WERI-Rb-1 (cell line): ENCODE measurements at regions not wholly inside any gene's neighbourhood (a gene's known extent, or its start where the extent isn't known, plus 50 kb on each side); places are given as distances from the start of the nearest gene placed in this dataset.

Experiments used
- DNase-seq: peaks from one replicate; pipeline ENCODE4 v3.0.0-alpha.2; 2020
- H3K27ac ChIP-seq: fragments of 250-450 bp; sonication (Bioruptor Pico); 2 replicates; pipeline ENCODE4 v1.5.1; 2020; ENCODE audit warnings: mild to moderate bottlenecking, moderate library complexity
- H3K27me3 ChIP-seq: fragments of 250-450 bp; sonication (Bioruptor Pico); 2 replicates; pipeline ENCODE4 v1.5.1; 2021; ENCODE audit warnings: mild to moderate bottlenecking, low read depth, moderate library complexity; ENCODE audit not compliant: insufficient read depth, severe bottlenecking
- H3K36me3 ChIP-seq: fragments of 250-450 bp; sonication (Bioruptor Pico); 2 replicates; pipeline ENCODE4 v1.5.1; 2020; ENCODE audit warnings: mild to moderate bottlenecking, moderate library complexity
- H3K4me3 ChIP-seq: 2 replicates; pipeline ENCODE4 v1.5.1; 2011; ENCODE audit warnings: low read depth, mild to moderate bottlenecking, control low read depth, low read length
- H3K9me3 ChIP-seq: fragments of 250-450 bp; sonication (Bioruptor Pico); 2 replicates; pipeline ENCODE4 v1.5.1; 2021; ENCODE audit warnings: mild to moderate bottlenecking, moderate library complexity; ENCODE audit not compliant: severe bottlenecking
- TF ChIP-seq, protein P1 (sequence below): IDR thresholded peaks from 2 replicates; pipeline ENCODE4 v1.5.1; 2011; ENCODE audit warnings: low read depth, mild to moderate bottlenecking, control low read depth, inconsistent platforms, low read length

DNA sequence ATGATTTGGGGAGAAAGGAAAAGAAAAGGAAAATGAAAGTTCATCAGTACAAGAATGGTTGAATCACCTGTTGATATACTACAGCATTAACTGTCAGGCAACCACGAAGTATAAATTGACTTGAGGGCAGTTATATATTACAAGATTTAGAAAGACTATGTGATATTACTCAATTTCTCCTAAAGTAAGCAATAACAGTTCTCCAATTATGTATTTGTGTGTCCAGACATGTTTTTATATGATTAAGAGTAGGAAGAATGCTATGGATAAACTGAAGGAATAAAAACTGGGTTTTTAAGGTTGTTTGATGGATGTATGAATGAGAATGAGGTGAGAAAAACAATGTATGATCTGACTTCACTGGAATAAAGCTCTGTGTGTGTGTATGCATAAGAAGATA, 2234.4 kb downstream of the ARAP2 start:
- H3K36me3 ChIP-seq, result no peaks in the 10 kb centered on the region
- H3K9me3 ChIP-seq, result no peaks in the 10 kb centered on the region
- no peaks in the 10 kb centered on the region for H3K27me3 ChIP-seq
- DNase-seq, result no peak
- H3K27ac ChIP-seq, result no peak overlapping the region
- TF ChIP-seq, protein P1, sequence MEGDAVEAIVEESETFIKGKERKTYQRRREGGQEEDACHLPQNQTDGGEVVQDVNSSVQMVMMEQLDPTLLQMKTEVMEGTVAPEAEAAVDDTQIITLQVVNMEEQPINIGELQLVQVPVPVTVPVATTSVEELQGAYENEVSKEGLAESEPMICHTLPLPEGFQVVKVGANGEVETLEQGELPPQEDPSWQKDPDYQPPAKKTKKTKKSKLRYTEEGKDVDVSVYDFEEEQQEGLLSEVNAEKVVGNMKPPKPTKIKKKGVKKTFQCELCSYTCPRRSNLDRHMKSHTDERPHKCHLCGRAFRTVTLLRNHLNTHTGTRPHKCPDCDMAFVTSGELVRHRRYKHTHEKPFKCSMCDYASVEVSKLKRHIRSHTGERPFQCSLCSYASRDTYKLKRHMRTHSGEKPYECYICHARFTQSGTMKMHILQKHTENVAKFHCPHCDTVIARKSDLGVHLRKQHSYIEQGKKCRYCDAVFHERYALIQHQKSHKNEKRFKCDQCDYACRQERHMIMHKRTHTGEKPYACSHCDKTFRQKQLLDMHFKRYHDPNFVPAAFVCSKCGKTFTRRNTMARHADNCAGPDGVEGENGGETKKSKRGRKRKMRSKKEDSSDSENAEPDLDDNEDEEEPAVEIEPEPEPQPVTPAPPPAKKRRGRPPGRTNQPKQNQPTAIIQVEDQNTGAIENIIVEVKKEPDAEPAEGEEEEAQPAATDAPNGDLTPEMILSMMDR, result no peak
- no peak overlapping the region for H3K4me3 ChIP-seq

DNA sequence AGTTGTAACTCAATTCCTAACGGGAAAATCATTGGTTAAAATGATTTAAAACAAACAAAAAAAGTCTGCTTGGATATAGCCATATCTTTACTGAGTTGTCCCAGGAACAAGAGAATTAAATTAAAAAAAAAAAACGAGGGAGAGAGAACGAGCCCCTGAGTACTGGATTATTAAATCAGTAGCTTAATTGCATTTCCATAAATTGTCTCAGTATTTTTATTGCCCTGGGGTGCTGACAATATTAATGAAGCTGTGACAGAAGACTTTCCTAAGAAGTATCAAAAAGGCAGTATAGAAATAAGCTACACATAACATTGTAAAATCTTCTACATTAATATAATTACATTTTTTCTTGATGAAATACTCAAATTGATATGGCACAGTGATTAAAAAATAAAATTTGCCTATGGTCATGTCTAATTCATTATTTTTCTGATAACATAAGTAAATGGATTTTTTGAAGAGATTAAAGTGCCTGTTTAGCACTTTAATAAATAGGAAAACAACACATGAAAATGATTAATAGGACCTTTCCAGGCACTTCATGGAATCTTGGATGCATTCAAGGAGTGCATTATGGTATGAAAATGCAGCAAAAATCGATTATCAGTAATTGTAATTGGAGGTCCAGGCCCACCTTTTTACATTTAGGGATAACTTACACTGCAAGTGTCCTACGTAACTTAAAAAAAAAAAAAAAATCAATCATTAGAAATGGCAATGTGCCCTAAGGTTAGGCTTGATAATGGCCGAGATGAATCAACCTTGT, 2233.4 kb downstream of the ARAP2 start:
- TF ChIP-seq, protein P1, result no peak
- Histone ChIP-seq H3K27me3 (no peaks in the 10 kb centered on the region), H3K4me3 (no peak overlapping the region), H3K27ac (no peak overlapping the region), H3K9me3 (no peaks in the 10 kb centered on the region), H3K36me3 (no peaks in the 10 kb centered on the region)
- DNase-seq, result no peak

DNA sequence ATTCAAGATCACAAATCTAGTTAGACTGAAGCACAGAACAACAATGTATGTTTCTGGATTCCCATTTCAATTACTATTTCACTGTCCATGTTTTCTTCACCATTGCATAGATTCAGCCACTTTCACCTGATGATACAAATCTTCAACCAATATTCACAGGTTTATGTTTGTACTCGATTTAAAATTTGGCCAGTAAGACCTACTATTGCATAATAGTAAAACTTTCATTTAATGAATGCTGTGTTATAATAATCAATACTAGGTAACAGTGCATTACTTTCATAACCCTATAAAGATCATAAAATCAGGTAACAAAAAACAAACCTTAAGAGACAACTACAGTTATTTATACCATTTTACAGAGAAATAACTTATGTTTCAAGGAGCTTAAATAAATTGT, 2209.1 kb downstream of the ARAP2 start:
- no peaks in the 10 kb centered on the region for H3K27me3 ChIP-seq
- H3K4me3 ChIP-seq, result no peak overlapping the region
- TF ChIP-seq, protein P1, result no peak
- no peak overlapping the region for H3K27ac ChIP-seq
- DNase-seq, result no peak
- no peaks in the 10 kb centered on the region for H3K9me3 ChIP-seq
- H3K36me3 ChIP-seq, result no peaks in the 10 kb centered on the region

DNA sequence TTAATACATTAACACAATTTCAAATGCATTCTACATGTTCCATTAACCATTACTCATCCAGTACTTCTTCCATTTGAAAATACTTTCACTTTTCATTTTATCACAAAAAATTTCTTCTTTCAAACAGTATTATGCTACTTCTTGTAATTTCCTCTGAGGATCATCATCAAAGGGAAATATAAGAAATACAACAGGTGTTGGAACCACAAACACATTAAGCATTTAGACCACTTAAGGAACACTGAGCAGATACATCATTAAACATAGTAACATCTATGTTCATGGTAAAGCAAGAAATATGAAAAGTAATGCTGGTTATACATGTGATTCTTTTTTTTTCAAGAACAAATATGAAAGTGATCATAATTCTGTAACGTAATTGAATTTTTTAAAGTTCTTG, 2207.0 kb downstream of the ARAP2 start:
- Histone ChIP-seq H3K9me3 (no peaks in the 10 kb centered on the region), H3K27me3 (no peaks in the 10 kb centered on the region), H3K27ac (no peak overlapping the region), H3K4me3 (no peak overlapping the region), H3K36me3 (no peaks in the 10 kb centered on the region)
- TF ChIP-seq, protein P1, result no peak
- DNase-seq, result no peak

DNA sequence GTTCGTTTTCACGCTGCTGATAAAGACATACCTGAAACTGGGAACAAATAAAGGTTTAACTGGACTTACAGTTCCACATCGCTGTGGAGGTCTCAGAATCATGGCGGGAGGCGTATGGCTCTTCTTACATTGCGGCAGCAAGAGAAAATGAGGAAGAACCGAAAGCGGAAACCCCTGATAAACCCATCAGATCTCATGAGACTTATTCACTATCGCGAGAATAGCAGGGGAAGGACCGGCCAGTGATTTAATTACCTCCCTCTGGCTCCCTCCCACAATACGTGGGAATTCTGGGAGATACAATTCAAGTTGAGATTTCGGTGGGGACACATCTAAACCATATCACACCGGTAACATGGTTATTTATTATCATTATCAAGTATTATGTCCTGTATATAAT, 2204.5 kb downstream of the ARAP2 start:
- Histone ChIP-seq H3K27ac (no peak overlapping the region), H3K27me3 (no peaks in the 10 kb centered on the region), H3K36me3 (no peaks in the 10 kb centered on the region), H3K4me3 (no peak overlapping the region), H3K9me3 (no peaks in the 10 kb centered on the region)
- DNase-seq, result no peak
- TF ChIP-seq, protein P1, result no peak

DNA sequence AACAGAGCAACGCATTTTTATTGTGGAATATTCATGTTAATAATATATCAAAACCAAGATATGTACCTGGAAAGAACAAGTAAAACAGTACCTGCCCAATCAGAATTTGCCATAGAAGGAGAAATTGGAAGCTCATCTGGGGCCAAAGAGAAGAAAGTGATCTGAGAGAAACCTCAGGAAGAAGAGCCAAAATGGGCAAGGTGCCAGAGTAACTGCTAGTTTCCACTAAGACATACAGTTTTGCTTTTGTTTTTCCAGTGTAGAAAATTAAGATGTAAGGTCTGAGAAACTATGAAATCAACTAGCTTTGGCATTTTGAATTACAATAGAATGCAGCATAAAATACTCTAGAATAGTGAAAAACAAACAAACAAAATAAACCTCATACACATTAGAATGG, 2201.2 kb downstream of the ARAP2 start:
- Histone ChIP-seq H3K4me3 (no peak overlapping the region), H3K27me3 (no peaks in the 10 kb centered on the region), H3K36me3 (no peaks in the 10 kb centered on the region), H3K27ac (no peak overlapping the region), H3K9me3 (no peaks in the 10 kb centered on the region)
- no peak for DNase-seq
- TF ChIP-seq, protein P1, result no peak
